A673 (cell line): ENCODE measurements at regions not wholly inside any gene's neighbourhood (a gene's known extent, or its start where the extent isn't known, plus 50 kb on each side); places are given as distances from the start of the nearest gene placed in this dataset.

Experiments used
- BruUV-seq: library from RNA; stranded (reverse); fragments of 400-500 nt; replicated peaks from 2 replicates; lab custom pipeline; 2021; lab: Mats Ljungman, UMichigan
- CTCF ChIA-PET: fragments of 300-600 bp; sonication (Branson Sonifier 250); formaldehyde crosslinking; loops from one replicate; lab custom pipeline; 2022; ENCODE audit warnings: antibody characterized with exemption; lab: Charles Lee
- POLR2A ChIA-PET: fragments of 300-600 bp; sonication (Branson Sonifier 250); formaldehyde crosslinking; loops from one replicate; lab custom pipeline; 2022; ENCODE audit warnings: antibody characterized with exemption; ENCODE audit not compliant: low non-redundant PET; lab: Charles Lee
- DNase-seq: peaks from one replicate; pipeline ENCODE4 v3.0.0-alpha.2; 2015; ENCODE audit warnings: low spot score
- H3K27ac ChIP-seq: fragments of 200-600 bp; sonication (generic); 2 replicates; pipeline ENCODE4 v1.5.1; 2016; ENCODE audit warnings: mixed run types, low read depth, mild to moderate bottlenecking, mixed read lengths, antibody characterized with exemption, low read length; ENCODE audit not compliant: poor library complexity, severe bottlenecking
- H3K27me3 ChIP-seq: fragments of 200-600 bp; sonication (generic); replicated peaks from 2 replicates; pipeline ENCODE4 v1.6.1; 2017; ENCODE audit warnings: mixed run types, low read depth, mild to moderate bottlenecking, mixed read lengths, antibody characterized with exemption, low read length; ENCODE audit not compliant: insufficient read depth, poor library complexity
- H3K36me3 ChIP-seq: fragments of 200-600 bp; sonication (generic); 2 replicates; pipeline ENCODE4 v1.6.1; 2016; ENCODE audit warnings: mixed run types, mild to moderate bottlenecking, mixed read lengths, antibody characterized with exemption, low read length; ENCODE audit not compliant: insufficient read depth, poor library complexity, severe bottlenecking
- H3K4me1 ChIP-seq: fragments of 200-600 bp; sonication (generic); 2 replicates; pipeline ENCODE4 v1.6.1; 2017; ENCODE audit warnings: mixed run types, mild to moderate bottlenecking, mixed read lengths, antibody characterized with exemption, low read length; ENCODE audit not compliant: insufficient read depth, poor library complexity, severe bottlenecking
- H3K4me3 ChIP-seq: fragments of 200-600 bp; sonication (generic); 2 replicates; pipeline ENCODE4 v1.5.1; 2016; ENCODE audit warnings: low read depth, mixed run types, mild to moderate bottlenecking, mixed read lengths, low read length; ENCODE audit not compliant: poor library complexity, severe bottlenecking
- H3K9me3 ChIP-seq: fragments of 200-600 bp; sonication (generic); 2 replicates; pipeline ENCODE4 v1.6.1; 2016; ENCODE audit warnings: mixed run types, low read depth, mild to moderate bottlenecking, mixed read lengths, antibody characterized with exemption, low read length; ENCODE audit not compliant: poor library complexity, severe bottlenecking
- EZH2 ChIP-seq: fragments of 200-600 bp; sonication (generic); IDR thresholded peaks from 2 replicates; pipeline ENCODE4 v1.6.1; 2017; ENCODE audit warnings: borderline replicate concordance, low read depth, mild to moderate bottlenecking, mixed read lengths, antibody characterized with exemption, low read length; ENCODE audit not compliant: poor library complexity, severe bottlenecking
- intact Hi-C: fragments of 100-400 bp; cut with micrococcal nuclease; formaldehyde crosslinking; loops from one replicate; pipeline ENCODE4 v1.10.0; 2022; ENCODE audit not compliant: unreplicated experiment
- TF ChIP-seq, protein P1 (sequence below): fragments of 300-800, 200-600 bp; sonication (generic); conservative IDR thresholded peaks from 2 replicates; pipeline ENCODE4 v1.5.1; 2017; ENCODE audit warnings: low read depth, mild to moderate bottlenecking, antibody characterized with exemption, low read length, moderate library complexity, mixed read lengths

DNA sequence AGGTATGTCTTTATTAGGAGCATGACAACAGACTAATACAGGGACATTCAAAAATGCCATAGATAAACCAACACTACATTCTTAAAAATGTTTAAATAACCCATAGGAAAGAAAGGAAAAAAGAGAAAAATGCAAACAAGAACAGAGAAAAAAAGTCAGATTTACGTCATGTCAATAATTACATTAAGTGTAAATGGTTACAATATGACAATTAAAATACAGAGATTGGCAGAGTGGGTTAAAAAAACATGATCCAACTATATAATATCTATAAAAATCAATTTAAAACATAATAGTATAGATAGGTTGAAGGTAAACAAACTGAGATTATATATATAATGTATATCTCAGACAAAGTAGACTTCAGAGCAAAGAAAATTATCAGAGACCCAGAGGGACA is 255.8 kb downstream of the ANAPC1 start:
- Histone ChIP-seq H3K27me3 (no peaks in the 10 kb centered on the region), H3K36me3 (no peaks in the 10 kb centered on the region), H3K27ac (no peak overlapping the region), H3K4me1 (peaks cover 14% of the 10 kb centered on the region), H3K4me3 (no peak overlapping the region), H3K9me3 (peaks cover 17% of the 10 kb centered on the region)
- DNase-seq = no peak
- intact Hi-C loops = loop anchor here (10.0 kb wide), 1 partner anchor 67 kb away; no protein-coding TSS in a partner anchor
- POLR2A ChIA-PET = no interaction called here
- TF ChIP-seq, protein P1, sequence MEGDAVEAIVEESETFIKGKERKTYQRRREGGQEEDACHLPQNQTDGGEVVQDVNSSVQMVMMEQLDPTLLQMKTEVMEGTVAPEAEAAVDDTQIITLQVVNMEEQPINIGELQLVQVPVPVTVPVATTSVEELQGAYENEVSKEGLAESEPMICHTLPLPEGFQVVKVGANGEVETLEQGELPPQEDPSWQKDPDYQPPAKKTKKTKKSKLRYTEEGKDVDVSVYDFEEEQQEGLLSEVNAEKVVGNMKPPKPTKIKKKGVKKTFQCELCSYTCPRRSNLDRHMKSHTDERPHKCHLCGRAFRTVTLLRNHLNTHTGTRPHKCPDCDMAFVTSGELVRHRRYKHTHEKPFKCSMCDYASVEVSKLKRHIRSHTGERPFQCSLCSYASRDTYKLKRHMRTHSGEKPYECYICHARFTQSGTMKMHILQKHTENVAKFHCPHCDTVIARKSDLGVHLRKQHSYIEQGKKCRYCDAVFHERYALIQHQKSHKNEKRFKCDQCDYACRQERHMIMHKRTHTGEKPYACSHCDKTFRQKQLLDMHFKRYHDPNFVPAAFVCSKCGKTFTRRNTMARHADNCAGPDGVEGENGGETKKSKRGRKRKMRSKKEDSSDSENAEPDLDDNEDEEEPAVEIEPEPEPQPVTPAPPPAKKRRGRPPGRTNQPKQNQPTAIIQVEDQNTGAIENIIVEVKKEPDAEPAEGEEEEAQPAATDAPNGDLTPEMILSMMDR = no peak
- no peak for TF ChIP-seq EZH2
- BruUV-seq = no TSS peak
- CTCF ChIA-PET = no interaction called here

DNA sequence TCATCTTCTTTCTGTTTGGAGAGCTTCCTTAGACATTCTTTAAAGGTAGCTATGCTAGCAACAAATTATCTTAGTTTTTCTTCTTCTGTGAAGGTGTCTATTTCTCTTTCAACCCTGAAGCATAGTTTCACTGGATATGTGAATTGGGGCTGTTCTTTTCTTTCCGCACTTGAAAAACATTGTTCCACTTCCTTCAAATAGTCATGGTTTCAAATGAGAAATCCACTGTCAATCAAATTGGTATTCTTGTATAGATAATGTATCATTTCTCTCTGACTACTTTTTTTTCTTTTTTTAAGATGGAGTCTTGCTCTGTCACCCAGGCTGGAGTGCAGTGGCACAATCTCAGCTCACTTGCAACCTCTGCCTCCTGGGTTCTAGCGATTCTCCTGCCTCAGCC is 254.0 kb downstream of the ANAPC1 start:
- H3K27me3 ChIP-seq = no peaks in the 10 kb centered on the region
- BruUV-seq = no TSS peak
- ChIA-PET POLR2A (no interaction called here), CTCF (no interaction called here)
- intact Hi-C loops = loop anchor here (10.0 kb wide), 1 partner anchor 65 kb away; no protein-coding TSS in a partner anchor
- TF ChIP-seq, protein P1 = no peak
- TF ChIP-seq EZH2 = no peak
- H3K4me1 ChIP-seq = peaks cover 9% of the 10 kb centered on the region
- no peak overlapping the region for H3K4me3 ChIP-seq
- no peaks in the 10 kb centered on the region for H3K36me3 ChIP-seq
- H3K27ac ChIP-seq = no peak overlapping the region
- H3K9me3 ChIP-seq = peaks cover 17% of the 10 kb centered on the region
- DNase-seq = no peak

DNA sequence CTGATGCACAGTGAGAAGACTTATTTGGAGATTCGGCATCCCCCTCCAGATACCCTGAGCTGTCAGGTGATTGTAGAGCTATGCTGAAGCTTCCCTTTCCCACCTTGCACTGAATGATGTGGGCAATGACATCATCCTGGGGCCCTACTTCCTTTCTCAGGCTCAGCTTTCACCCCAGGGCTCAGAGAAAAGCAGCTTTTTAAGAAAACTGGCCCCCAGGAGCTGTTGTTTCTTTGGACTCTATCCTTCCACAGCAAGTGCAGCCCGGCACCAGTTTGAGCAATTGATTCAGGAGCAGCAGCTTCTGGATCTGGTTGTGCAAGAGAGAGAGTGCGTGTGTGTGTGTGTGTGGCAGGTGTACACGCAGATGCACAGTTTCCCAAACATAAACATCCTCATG is 251.3 kb downstream of the ANAPC1 start:
- intact Hi-C loops = no loop called here
- no peaks in the 10 kb centered on the region for H3K4me1 ChIP-seq
- CTCF ChIA-PET = no interaction called here
- H3K4me3 ChIP-seq = no peak overlapping the region
- POLR2A ChIA-PET = no interaction called here
- DNase-seq = no peak
- TF ChIP-seq, protein P1 = no peak
- no peak for TF ChIP-seq EZH2
- H3K27ac ChIP-seq = no peak overlapping the region
- H3K36me3 ChIP-seq = no peaks in the 10 kb centered on the region
- peaks cover 6% of the 10 kb centered on the region for H3K9me3 ChIP-seq
- H3K27me3 ChIP-seq = no peaks in the 10 kb centered on the region
- no TSS peak for BruUV-seq
